ENCODE measurements at regions not wholly inside any gene's neighbourhood (a gene's known extent, or its start where the extent isn't known, plus 50 kb on each side); places are given as distances from the start of the nearest gene placed in this dataset.

- POLR2A ChIA-PET: interaction anchor here (0.6 to 1.1 kb wide), 3 partner anchors 11 to 166 kb away, joined by 3 to 7 read pairs (median 5); no protein-coding TSS in a partner anchor
- TF ChIP-seq PRDM6 (tag by site-specific recombination; IDR thresholded peaks at IDR 0.05) (peak; percentile 91), ZBTB6 (tag by site-specific recombination; IDR thresholded peaks at IDR 0.05) (no peak), ZNF214 (tag by site-specific recombination; IDR thresholded peaks at IDR 0.05; ENCODE audit: borderline replicate concordance) (no peak), IKZF3 (tag by site-specific recombination; IDR thresholded peaks at IDR 0.05) (peak; percentile 59; the same call in 1 of the 2 replicates), OSR2 (tag by site-specific recombination; IDR thresholded peaks at IDR 0.05) (peak; percentile 80; the same call in 1 of the 2 replicates), ZEB2 (tag by site-specific recombination; IDR thresholded peaks at IDR 0.05) (peak; percentile 59; the same call in 1 of the 2 replicates), INSM2 (tag by site-specific recombination; IDR thresholded peaks at IDR 0.05) (peak; percentile 82), ZNF335 (tag by site-specific recombination; conservative IDR thresholded peaks at IDR 0.05) (peak; percentile 51), ZNF692 (tag by site-specific recombination; IDR thresholded peaks at IDR 0.05) (peak; percentile 75), ZNF792 (tag by site-specific recombination; IDR thresholded peaks at IDR 0.05) (no peak), ZNF596 (tag by site-specific recombination; IDR thresholded peaks at IDR 0.05) (no peak), WT1 (tag by site-specific recombination; IDR thresholded peaks at IDR 0.05) (peak; percentile 12; the same call in 1 of the 2 replicates), ZNF449 (tag by site-specific recombination; IDR thresholded peaks at IDR 0.05) (no peak), ZNF639 (tag by site-specific recombination; IDR thresholded peaks at IDR 0.05) (peak; percentile 80; the same call in 1 of the 2 replicates), RBAK (tag by site-specific recombination; IDR thresholded peaks at IDR 0.05) (no peak), ZNF366 (tag by site-specific recombination; conservative IDR thresholded peaks at IDR 0.05) (0 out of 2 replicates have a peak, but pooled peaks have one; percentile 36), ZNF837 (tag by site-specific recombination; IDR thresholded peaks at IDR 0.05) (no peak), ZBTB21 (tag by site-specific recombination; IDR thresholded peaks at IDR 0.05) (peak; percentile 80), ZBTB44 (tag by site-specific recombination; IDR thresholded peaks at IDR 0.05) (no peak), FEZF1 (tag by site-specific recombination; IDR thresholded peaks at IDR 0.05) (peak; percentile 65), ZNF398 (tag by site-specific recombination; IDR thresholded peaks at IDR 0.05) (peak; percentile 58), ZNF843 (tag by site-specific recombination; IDR thresholded peaks at IDR 0.05) (peak; percentile 80)
These were observed 94.4 kb upstream of the KIF5B start for GRCh38 chr10:32150532-32151101.

More at GRCh38 chr10:32150532-32151101, 94.4 kb upstream of the KIF5B start:
- Histone ChIP-seq H3K4me1 (ENCODE audit: control insufficient read depth, insufficient read depth, low read length) (peaks cover 15% of the 10 kb centered on the region), H3K9me3 (ENCODE audit: control insufficient read depth, insufficient read depth, low read depth, low read length) (no peaks in the 10 kb centered on the region), H3K4me3 (ENCODE audit: low read depth, low read length) (no peak overlapping the region), H3K36me3 (ENCODE audit: control insufficient read depth in 2 of 2, insufficient read depth in 1 of 2, low read length in 2 of 2) (no peaks in the 10 kb centered on the region), H3K27ac (ENCODE audit: extremely low read depth, low read depth, low read length) (no peak overlapping the region; the same call in 1 of the 2 replicates)
- CTCF ChIA-PET: interaction anchor here (0.6 kb wide), 2 partner anchors 29 to 93 kb away, joined by 3 read pairs; no protein-coding TSS in a partner anchor
